GM13977 (cell line): ENCODE measurements at regions not wholly inside any gene's neighbourhood (a gene's known extent, or its start where the extent isn't known, plus 50 kb on each side); places are given as distances from the start of the nearest gene placed in this dataset.

Experiments
- DNase-seq: peaks from one replicate; pipeline ENCODE4 v3.0.0; 2012; ENCODE audit warnings: low spot score
- in situ Hi-C: fragments of 300-500 bp; cut with MboI; formaldehyde crosslinking; loops from one replicate; pipeline ENCODE4 v1.12.0; 2022; ENCODE audit warnings: low sequenced_read_pairs, low pct_unique_long_range_greater_than_20kb, mixed read lengths, inconsistent platforms; ENCODE audit not compliant: unreplicated experiment
- TF ChIP-seq, protein P1 (sequence below): IDR thresholded peaks from 2 replicates; pipeline ENCODE4 v1.5.1; 2012; ENCODE audit warnings: mild to moderate bottlenecking, control low read depth; ENCODE audit not compliant: insufficient read depth; ENCODE audit errors: extremely low read depth, missing control alignments

DNA sequence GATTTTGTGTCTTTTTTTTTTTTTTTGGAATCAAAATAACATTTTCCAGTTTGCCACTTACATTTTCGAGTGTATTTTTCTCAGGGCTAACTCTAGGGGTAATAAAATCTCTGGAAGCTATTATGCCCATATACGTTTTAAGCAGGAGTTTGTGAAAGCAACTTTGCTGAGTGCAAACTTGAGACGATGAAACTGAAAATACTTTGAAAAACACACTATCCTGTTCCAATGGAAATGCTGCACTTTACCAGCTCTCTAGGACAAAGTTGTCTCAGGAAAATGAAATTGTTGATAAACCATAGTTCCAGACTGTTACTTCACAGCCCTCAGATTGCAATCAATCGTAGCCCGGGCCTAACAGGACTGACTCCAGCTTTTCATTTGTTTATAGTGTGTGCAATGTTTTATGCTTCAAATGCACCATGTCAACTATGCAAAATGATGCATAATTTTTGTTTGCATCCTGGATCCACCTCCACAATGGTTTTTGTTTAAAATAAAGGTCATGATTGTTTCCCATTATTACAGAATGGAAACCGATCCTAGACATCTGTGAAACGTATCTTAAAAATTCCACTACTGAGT is 220.6 kb upstream of the PKN2 start:
- TF ChIP-seq, protein P1, sequence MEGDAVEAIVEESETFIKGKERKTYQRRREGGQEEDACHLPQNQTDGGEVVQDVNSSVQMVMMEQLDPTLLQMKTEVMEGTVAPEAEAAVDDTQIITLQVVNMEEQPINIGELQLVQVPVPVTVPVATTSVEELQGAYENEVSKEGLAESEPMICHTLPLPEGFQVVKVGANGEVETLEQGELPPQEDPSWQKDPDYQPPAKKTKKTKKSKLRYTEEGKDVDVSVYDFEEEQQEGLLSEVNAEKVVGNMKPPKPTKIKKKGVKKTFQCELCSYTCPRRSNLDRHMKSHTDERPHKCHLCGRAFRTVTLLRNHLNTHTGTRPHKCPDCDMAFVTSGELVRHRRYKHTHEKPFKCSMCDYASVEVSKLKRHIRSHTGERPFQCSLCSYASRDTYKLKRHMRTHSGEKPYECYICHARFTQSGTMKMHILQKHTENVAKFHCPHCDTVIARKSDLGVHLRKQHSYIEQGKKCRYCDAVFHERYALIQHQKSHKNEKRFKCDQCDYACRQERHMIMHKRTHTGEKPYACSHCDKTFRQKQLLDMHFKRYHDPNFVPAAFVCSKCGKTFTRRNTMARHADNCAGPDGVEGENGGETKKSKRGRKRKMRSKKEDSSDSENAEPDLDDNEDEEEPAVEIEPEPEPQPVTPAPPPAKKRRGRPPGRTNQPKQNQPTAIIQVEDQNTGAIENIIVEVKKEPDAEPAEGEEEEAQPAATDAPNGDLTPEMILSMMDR: no peak
- DNase-seq: no peak
- in situ Hi-C loops: no loop called here

DNA sequence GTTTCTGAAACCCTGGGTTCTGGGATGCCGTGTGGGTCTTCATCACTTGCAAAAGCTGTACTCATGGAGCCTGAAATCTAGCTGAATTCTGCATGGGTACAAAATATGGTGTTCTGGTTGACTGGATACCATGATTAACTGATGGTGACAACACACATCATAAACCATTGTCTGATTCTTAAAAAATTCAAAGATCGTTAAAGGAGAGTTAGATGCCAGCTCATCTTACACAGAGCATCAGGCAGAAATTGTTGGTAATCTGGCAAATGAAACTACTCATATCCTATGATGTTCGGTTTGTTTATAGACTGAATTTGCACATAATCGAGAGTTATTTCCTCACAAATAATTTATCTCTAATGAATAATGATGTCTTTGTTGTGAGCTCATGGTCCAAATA is 218.1 kb upstream of the PKN2 start:
- DNase-seq: no peak
- in situ Hi-C loops: no loop called here
- TF ChIP-seq, protein P1: no peak

DNA sequence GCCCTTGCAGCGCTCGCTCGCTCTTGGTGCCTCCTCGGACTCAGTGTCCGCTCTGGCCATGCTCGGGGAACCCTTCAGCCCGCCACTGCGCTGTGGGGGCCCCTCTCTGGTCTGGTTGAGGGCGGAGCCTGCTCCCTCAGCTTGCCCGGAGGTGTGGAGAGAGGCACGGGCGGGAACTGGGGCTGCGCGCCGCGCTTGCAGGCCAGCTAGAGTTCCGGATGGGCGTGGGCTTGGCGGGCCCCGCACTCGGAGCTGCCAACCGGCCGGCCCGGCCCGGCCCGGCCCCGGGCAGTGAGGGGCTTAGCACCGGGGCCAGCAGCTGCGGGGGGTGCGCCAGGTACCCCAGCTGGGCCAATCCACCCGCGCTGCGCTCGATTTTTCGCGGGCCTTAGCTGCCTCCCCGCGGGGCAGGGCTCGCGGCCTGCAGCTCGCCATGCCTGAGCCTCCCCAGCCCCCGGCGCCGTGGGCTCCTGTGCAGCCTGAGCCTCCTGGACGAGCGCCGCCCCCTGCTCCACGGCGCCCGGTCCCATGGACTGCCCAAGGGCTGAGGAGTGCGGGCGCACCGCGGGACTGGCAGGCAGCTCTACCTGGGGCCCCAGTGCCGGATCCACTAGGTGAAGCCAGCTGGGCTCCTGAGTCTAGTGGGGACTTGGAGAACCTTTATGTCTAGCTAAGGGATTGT is 217.0 kb upstream of the PKN2 start:
- TF ChIP-seq, protein P1: no peak
- in situ Hi-C loops: no loop called here
- no peak for DNase-seq

DNA sequence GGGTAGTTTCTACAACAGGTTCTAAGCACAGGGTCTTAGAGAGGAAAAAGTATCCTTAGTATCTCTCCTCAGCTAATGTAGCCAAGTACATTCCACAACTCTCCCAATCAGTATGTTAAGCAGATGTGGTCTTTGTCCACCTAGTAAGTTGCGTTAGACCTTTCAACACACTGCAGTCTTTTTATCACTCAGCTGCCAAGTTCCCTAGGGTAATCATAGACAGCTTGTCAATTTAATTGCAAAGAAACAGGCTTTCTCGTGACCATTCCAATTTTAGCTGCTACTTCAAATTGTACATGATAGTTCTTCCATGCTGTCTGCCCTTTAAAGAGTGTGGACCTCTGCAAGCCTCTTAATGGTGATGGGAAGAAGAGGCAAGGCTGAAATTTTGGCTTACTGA is 211.8 kb upstream of the PKN2 start:
- no peak for DNase-seq
- in situ Hi-C loops: no loop called here

DNA sequence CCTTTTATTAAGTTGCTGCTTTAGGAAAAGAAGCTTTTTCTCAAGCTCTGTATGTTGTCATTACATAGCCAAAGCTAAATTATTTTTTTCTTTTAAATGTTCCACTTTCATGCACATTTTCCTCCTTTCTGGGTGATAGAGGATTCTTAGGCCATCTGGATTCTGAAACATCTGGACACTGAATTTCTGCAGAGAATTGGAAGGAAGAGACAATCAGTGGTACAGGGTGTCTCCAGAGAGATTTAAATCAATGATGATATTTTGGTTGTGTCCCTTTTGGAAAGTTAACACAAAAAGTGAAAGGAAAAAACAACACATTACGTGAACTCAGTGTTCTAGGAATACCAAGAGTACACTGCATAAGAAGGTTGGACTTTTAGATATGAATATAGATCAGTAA is 211.4 kb upstream of the PKN2 start:
- TF ChIP-seq, protein P1: no peak
- no peak for DNase-seq
- in situ Hi-C loops: no loop called here

More for the DNA sequence above, 211.8 kb upstream of the PKN2 start:
- TF ChIP-seq, protein P1: no peak

DNA sequence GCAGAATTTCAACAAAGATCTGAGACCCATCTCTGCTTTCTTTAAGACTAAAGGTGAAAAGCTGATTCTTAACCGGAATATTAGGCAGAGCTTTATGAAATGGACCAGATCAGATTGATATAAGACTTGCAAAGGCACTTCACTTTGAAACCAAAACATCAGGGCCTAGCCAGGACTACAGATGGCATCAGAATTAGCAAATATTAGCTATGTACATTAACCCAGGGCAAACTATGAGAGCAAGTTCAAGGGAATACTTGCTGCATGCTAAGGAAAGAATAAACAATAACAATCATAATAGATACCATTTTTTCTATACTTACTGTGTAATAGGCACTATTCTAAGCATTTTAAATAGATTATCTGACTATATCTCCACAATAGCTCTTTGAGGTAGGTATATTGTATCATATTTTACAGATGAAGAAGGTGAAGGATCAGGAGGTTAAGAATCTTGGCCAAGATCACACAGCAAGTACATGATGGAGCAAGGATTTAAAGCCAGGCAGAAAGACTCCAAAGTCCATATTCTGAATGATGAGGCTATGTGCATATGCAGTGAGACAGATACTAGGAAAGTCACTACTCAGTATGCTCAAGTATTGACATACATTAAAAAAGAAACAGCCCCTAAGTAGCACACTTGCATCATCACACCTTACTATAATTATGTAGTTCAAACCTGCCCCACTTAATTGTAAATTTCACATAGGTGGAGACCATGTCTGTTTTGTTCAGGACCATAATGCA is 209.3 kb upstream of the PKN2 start:
- TF ChIP-seq, protein P1: no peak

More for the DNA sequence above, 209.3 kb upstream of the PKN2 start:
- DNase-seq: no peak
- in situ Hi-C loops: no loop called here
